ENCODE measurements at regions not wholly inside any gene's neighbourhood (a gene's known extent, or its start where the extent isn't known, plus 50 kb on each side); places are given as distances from the start of the nearest gene placed in this dataset.

- no peak for TF ChIP-seq ISL1 (CRISPR knock-in tag; IDR thresholded peaks at IDR 0.05)
- TF ChIP-seq POU6F1 (CRISPR knock-in tag; IDR thresholded peaks at IDR 0.05; ENCODE audit: borderline replicate concordance, low read depth): no peak
- no peak for TF ChIP-seq ZFP30 (CRISPR knock-in tag; IDR thresholded peaks at IDR 0.05)
- TF ChIP-seq TOX (CRISPR knock-in tag; IDR thresholded peaks at IDR 0.05; ENCODE audit: borderline replicate concordance): no peak
- TF ChIP-seq, protein P1, sequence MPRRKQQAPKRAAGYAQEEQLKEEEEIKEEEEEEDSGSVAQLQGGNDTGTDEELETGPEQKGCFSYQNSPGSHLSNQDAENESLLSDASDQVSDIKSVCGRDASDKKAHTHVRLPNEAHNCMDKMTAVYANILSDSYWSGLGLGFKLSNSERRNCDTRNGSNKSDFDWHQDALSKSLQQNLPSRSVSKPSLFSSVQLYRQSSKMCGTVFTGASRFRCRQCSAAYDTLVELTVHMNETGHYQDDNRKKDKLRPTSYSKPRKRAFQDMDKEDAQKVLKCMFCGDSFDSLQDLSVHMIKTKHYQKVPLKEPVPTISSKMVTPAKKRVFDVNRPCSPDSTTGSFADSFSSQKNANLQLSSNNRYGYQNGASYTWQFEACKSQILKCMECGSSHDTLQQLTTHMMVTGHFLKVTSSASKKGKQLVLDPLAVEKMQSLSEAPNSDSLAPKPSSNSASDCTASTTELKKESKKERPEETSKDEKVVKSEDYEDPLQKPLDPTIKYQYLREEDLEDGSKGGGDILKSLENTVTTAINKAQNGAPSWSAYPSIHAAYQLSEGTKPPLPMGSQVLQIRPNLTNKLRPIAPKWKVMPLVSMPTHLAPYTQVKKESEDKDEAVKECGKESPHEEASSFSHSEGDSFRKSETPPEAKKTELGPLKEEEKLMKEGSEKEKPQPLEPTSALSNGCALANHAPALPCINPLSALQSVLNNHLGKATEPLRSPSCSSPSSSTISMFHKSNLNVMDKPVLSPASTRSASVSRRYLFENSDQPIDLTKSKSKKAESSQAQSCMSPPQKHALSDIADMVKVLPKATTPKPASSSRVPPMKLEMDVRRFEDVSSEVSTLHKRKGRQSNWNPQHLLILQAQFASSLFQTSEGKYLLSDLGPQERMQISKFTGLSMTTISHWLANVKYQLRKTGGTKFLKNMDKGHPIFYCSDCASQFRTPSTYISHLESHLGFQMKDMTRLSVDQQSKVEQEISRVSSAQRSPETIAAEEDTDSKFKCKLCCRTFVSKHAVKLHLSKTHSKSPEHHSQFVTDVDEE (CRISPR knock-in tag; IDR thresholded peaks at IDR 0.05): no peak
- no peak for TF ChIP-seq ESRRG (CRISPR knock-in tag; IDR thresholded peaks at IDR 0.05)
- TF ChIP-seq PATZ1 (CRISPR knock-in tag; IDR thresholded peaks at IDR 0.05; ENCODE audit: borderline replicate concordance): no peak
- no peak for TF ChIP-seq OSR1 (CRISPR knock-in tag; IDR thresholded peaks at IDR 0.05)
- TF ChIP-seq CSRNP3 (CRISPR knock-in tag; IDR thresholded peaks at IDR 0.05): no peak
- no peak for TF ChIP-seq PPARA (CRISPR knock-in tag; IDR thresholded peaks at IDR 0.05; ENCODE audit: borderline replicate concordance)
- TF ChIP-seq ZNF565 (CRISPR knock-in tag; conservative IDR thresholded peaks at IDR 0.05; ENCODE audit: low read depth): no peak
- no peak for TF ChIP-seq TCF4 (CRISPR knock-in tag; IDR thresholded peaks at IDR 0.05; ENCODE audit: borderline replicate concordance)
- TF ChIP-seq ZNF8 (CRISPR knock-in tag; IDR thresholded peaks at IDR 0.05): no peak
- TF ChIP-seq SNAI2 (CRISPR knock-in tag; IDR thresholded peaks at IDR 0.05): no peak
- no peak for TF ChIP-seq ZNF70 (CRISPR knock-in tag; IDR thresholded peaks at IDR 0.05)
- TF ChIP-seq GLIS3 (CRISPR knock-in tag; IDR thresholded peaks at IDR 0.05): no peak
- TF ChIP-seq CSDC2 (CRISPR knock-in tag; IDR thresholded peaks at IDR 0.05): no peak
- no peak for TF ChIP-seq RARB (CRISPR knock-in tag; IDR thresholded peaks at IDR 0.05)
- no peak for ATAC-seq
These were observed 154.7 kb downstream of the SOX11 start for GRCh38 chr2:5846881-5847280.

GRCh38 chr2:5849562-5849961 is 157.4 kb downstream of the SOX11 start:
- ATAC-seq: no peak
- TF ChIP-seq ZFP30 (CRISPR knock-in tag; IDR thresholded peaks at IDR 0.05): no peak
- no peak for TF ChIP-seq ZNF565 (CRISPR knock-in tag; conservative IDR thresholded peaks at IDR 0.05; ENCODE audit: low read depth)
- no peak for TF ChIP-seq POU6F1 (CRISPR knock-in tag; IDR thresholded peaks at IDR 0.05; ENCODE audit: borderline replicate concordance, low read depth)
- TF ChIP-seq ISL1 (CRISPR knock-in tag; IDR thresholded peaks at IDR 0.05): 0 out of 2 replicates have a peak, but pooled peaks have one; percentile 45

- ATAC-seq: no peak
- TF ChIP-seq ZNF8 (CRISPR knock-in tag; IDR thresholded peaks at IDR 0.05) (no peak), CSDC2 (CRISPR knock-in tag; IDR thresholded peaks at IDR 0.05) (no peak), ARNTL (CRISPR knock-in tag; IDR thresholded peaks at IDR 0.05; ENCODE audit: borderline replicate concordance, low read depth) (no peak), ZFP30 (CRISPR knock-in tag; IDR thresholded peaks at IDR 0.05) (no peak), CREB5 (CRISPR knock-in tag; IDR thresholded peaks at IDR 0.05; ENCODE audit: low read depth) (no peak), ZFP3 (CRISPR knock-in tag; IDR thresholded peaks at IDR 0.05) (no peak), GLIS3 (CRISPR knock-in tag; IDR thresholded peaks at IDR 0.05) (no peak), BACH2 (CRISPR knock-in tag; IDR thresholded peaks at IDR 0.05; ENCODE audit: borderline replicate concordance) (no peak), PATZ1 (CRISPR knock-in tag; IDR thresholded peaks at IDR 0.05; ENCODE audit: borderline replicate concordance) (no peak), ZNF70 (CRISPR knock-in tag; IDR thresholded peaks at IDR 0.05) (no peak), ISL1 (CRISPR knock-in tag; IDR thresholded peaks at IDR 0.05) (no peak), ESRRG (CRISPR knock-in tag; IDR thresholded peaks at IDR 0.05) (no peak)
- TF ChIP-seq, protein P1 (CRISPR knock-in tag; IDR thresholded peaks at IDR 0.05): no peak
These were observed 159.2 kb downstream of the SOX11 start for GRCh38 chr2:5851410-5851809.

Data from SK-N-SH treated with all-trans-retinoic acid at 6 μM for 48 hours (cell line).